Psoas muscle (tissue), 7 donors: ENCODE measurements at regions not wholly inside any gene's neighbourhood (a gene's known extent, or its start where the extent isn't known, plus 50 kb on each side); places are given as distances from the start of the nearest gene placed in this dataset.

ENCODE experiments used
- ATAC-seq, 4 donors: fragments of 200-7000 bp; cut with Tn5 transposase; one replicate each; pipeline ENCODE4 v1.9.1; 2020; ENCODE audit warnings: moderate library complexity in 3 of 4, mild to moderate bottlenecking in 2 of 4
- DNase-seq, 2 donors: peaks; one replicate each; pipeline ENCODE4 v3.0.0-alpha.2; 2020
- H3K27ac ChIP-seq: fragments of 200-600 bp; one replicate; pipeline ENCODE4 v1.8.0; 2022
- H3K27me3 ChIP-seq, 3 donors: fragments of 200-600 bp in 1 of 3; one replicate each; pipeline versions ENCODE4 v1.6.1 to v1.8.0; 2013 to 2022; ENCODE audit warnings: low read length in 2 of 3, mild to moderate bottlenecking in 2 of 3, moderate library complexity in 1 of 3; ENCODE audit not compliant: insufficient read depth in 3 of 3
- H3K36me3 ChIP-seq, 2 donors: fragments of 200-600 bp in 1 of 2; one replicate each; pipeline versions ENCODE4 v1.6.1 to v1.8.0; 2013 to 2022; ENCODE audit warnings: low read depth in 1 of 2, mild to moderate bottlenecking in 1 of 2, moderate library complexity in 1 of 2; ENCODE audit not compliant: insufficient read depth in 1 of 2
- H3K4me1 ChIP-seq: fragments of 200-600 bp; one replicate; pipeline ENCODE4 v1.8.0; 2022
- H3K4me3 ChIP-seq: fragments of 200-600 bp; one replicate; pipeline ENCODE4 v1.8.0; 2022; ENCODE audit warnings: mild to moderate bottlenecking
- H3K9me3 ChIP-seq: fragments of 200-600 bp; one replicate; pipeline ENCODE4 v1.8.0; 2022
- WGBS, 3 donors: extraction: QIAGEN DNeasy Blood & Tissue Kit; methylation state at CpG; one replicate each; pipeline versions ENCODE4 v1.1.6 to v1.1.7; 2013; 5-methylcytosine and 5-hydroxymethylcytosine counted together
- intact Hi-C, 2 donors: fragments of 100-400 bp; cut with DNase I; formaldehyde crosslinking; loops; one replicate each; pipeline versions ENCODE4 v1.11.0 to v1.14.2; 2022
- TF ChIP-seq, protein P1 (sequence below): fragments of 200-600 bp; IDR thresholded peaks from one replicate; pipeline ENCODE4 v1.8.0; 2022; ENCODE audit warnings: antibody characterized with exemption
- donor health status: healthy with polysubstance abuse.
- donor health status: DM: no; HTN: no; CAD: no; lungs with moderate emphysema.
- donor health status: Bipolar disorder and iron deficiency.
- donor health status: healthy.
- donor health status: DM: yes; HTN: yes; CAD: no.
- donor health status: DM: no; HTN: no; CAD: no.
- donor health status: DM: yes; HTN: yes; CAD: no.

DNA sequence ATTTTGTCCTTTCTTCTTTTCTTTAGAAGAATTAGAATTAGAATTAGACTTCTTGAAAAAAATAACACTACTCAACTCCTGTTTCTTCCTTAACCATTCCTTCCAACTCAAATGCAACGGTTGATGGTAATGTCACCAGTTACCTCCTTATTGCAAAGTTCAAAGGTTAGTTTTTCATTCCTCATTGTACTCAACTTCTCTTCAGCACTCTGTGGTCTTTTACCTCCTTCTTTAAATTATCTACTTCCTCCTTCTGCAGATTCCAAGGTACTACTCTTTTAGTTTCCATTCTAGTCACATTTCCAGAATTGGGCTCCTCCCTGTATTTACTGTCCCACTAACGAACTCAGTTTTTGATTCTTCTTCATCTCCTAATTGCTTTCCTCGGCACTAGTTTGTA, 700.7 kb downstream of the SATB2 start:
- no peak for ATAC-seq
- Histone ChIP-seq H3K4me3 (no peak overlapping the region), H3K9me3 (no peaks in the 10 kb centered on the region), H3K36me3 (no peaks in the 10 kb centered on the region), H3K27me3 (no peaks in the 10 kb centered on the region), H3K27ac (no peak overlapping the region), H3K4me1 (no peaks in the 10 kb centered on the region)
- WGBS, 3 donors: 77 to 84% (median 83%) methylated on average over 3 of the region's 3 CpGs
- TF ChIP-seq, protein P1, sequence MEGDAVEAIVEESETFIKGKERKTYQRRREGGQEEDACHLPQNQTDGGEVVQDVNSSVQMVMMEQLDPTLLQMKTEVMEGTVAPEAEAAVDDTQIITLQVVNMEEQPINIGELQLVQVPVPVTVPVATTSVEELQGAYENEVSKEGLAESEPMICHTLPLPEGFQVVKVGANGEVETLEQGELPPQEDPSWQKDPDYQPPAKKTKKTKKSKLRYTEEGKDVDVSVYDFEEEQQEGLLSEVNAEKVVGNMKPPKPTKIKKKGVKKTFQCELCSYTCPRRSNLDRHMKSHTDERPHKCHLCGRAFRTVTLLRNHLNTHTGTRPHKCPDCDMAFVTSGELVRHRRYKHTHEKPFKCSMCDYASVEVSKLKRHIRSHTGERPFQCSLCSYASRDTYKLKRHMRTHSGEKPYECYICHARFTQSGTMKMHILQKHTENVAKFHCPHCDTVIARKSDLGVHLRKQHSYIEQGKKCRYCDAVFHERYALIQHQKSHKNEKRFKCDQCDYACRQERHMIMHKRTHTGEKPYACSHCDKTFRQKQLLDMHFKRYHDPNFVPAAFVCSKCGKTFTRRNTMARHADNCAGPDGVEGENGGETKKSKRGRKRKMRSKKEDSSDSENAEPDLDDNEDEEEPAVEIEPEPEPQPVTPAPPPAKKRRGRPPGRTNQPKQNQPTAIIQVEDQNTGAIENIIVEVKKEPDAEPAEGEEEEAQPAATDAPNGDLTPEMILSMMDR: no peak
- no peak for DNase-seq
- intact Hi-C loops: no loop called here

DNA sequence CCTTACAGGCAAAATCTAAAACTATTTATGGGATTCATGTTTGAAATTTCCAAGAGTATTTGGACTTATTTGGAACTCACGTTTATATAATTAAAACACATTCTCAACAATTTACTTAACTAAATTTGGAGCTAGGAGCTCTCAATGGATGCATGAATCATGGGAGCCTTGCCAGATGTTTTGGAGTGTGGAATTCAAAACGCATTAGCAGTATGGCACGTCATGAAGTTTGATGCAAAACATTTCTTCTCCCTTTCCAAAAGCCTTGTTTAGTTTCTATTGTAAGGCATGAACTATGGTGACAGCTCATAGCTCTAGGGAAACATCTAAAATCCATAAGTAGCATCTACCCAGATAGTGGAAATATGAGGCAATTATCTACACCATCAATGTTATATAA, 701.6 kb downstream of the SATB2 start:
- no peaks in the 10 kb centered on the region for H3K9me3 ChIP-seq
- no peaks in the 10 kb centered on the region for H3K4me1 ChIP-seq
- no peak for DNase-seq
- H3K27ac ChIP-seq: no peak overlapping the region
- ATAC-seq: no peak
- TF ChIP-seq, protein P1: no peak
- H3K4me3 ChIP-seq: no peak overlapping the region
- whole genome bisulfite sequencing, 3 donors: 22 to 28% (median 24%) methylated on average over 3 of the region's 3 CpGs
- no peaks in the 10 kb centered on the region for H3K27me3 ChIP-seq
- intact Hi-C loops: no loop called here
- H3K36me3 ChIP-seq: no peaks in the 10 kb centered on the region

DNA sequence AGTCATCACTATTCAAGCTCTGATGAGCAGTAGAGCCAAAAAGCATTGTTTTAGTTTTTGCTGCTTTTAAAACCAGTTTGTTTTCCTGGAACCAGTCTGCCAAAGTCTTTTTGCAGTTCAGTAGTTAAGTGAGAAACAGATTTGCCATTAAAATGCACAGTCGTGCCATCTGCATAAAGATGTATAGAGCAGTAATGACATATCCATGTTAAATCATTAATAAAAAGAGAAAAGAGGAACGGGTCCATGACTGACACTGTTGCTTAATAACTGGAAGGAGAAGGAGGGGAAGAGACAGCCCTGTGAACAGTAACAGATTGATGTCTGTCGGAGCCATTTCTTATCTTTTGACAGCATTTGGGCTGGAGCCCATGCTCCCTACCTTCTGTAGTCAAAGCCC, 704.6 kb downstream of the SATB2 start:
- H3K4me1 ChIP-seq: no peaks in the 10 kb centered on the region
- DNase-seq: no peak
- no peak for ATAC-seq
- WGBS, 3 donors: 62 to 74% (median 67%) methylated on average over 3 of the region's 3 CpGs
- H3K27ac ChIP-seq: no peak overlapping the region
- H3K9me3 ChIP-seq: no peaks in the 10 kb centered on the region
- no peaks in the 10 kb centered on the region for H3K27me3 ChIP-seq
- TF ChIP-seq, protein P1: no peak
- intact Hi-C loops: no loop called here
- no peak overlapping the region for H3K4me3 ChIP-seq
- H3K36me3 ChIP-seq: no peaks in the 10 kb centered on the region

DNA sequence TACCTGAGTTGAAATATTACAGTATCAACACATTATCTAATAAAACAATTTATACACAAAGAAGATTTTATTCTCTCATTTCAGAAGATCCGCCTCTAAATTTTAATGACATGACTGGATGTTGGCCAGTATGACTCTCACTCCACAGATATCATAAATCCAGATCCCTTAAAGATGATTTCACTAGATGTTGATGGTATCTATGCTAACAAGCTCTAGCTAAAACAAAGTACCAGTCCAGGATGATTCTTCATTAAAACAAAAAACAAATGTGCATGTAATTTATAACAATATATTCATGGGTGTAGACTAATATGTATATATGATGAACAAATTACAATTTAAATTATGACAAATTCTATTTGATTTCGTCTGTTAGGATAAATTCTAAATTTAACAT, 708.4 kb downstream of the SATB2 start:
- no peaks in the 10 kb centered on the region for H3K27me3 ChIP-seq
- no peaks in the 10 kb centered on the region for H3K9me3 ChIP-seq
- DNase-seq (no peak), ATAC-seq (no peak)
- WGBS, 3 donors: 70 to 84% (median 74%) methylated on average over 2 of the region's 2 CpGs
- TF ChIP-seq, protein P1: no peak
- H3K4me3 ChIP-seq: no peak overlapping the region
- no peaks in the 10 kb centered on the region for H3K36me3 ChIP-seq
- intact Hi-C loops: no loop called here
- H3K27ac ChIP-seq: no peak overlapping the region
- no peaks in the 10 kb centered on the region for H3K4me1 ChIP-seq

DNA sequence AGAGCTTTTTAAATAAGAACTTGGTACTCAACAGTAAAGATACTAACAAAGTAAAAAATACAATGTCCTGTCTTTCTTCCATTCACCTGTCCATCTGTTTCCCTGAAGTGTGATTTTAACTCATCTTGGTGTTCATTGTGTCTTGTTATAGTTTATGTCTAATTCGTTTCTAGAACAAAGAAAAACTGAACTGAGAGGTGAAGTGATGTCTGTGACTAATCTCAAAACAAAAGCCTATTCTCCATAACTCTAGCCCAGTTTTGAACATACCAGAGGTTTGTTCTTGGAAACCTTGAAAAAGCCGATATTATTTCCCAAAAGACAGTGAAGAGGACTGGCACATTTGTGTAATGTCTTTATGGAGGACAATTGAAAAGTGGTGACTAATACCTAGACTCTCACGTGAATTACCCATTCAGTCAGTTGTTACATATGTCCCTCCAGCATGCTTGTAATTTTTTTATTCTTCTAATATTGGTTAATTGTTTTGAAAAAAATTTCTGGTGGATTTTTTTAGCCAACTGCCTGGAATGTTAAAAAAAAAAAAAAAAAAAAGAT, 725.8 kb downstream of the SATB2 start:
- no peaks in the 10 kb centered on the region for H3K9me3 ChIP-seq
- H3K36me3 ChIP-seq: no peaks in the 10 kb centered on the region
- WGBS, 3 donors: 30 to 52% (median 34%) methylated on average over 3 of the region's 3 CpGs
- H3K27me3 ChIP-seq: no peaks in the 10 kb centered on the region
- H3K4me3 ChIP-seq: no peak overlapping the region
- TF ChIP-seq, protein P1: no peak
- H3K27ac ChIP-seq: no peak overlapping the region
- intact Hi-C loops: no loop called here
- ATAC-seq (no peak), DNase-seq (no peak)
- no peaks in the 10 kb centered on the region for H3K4me1 ChIP-seq
